ENCODE measurements at regions not wholly inside any gene's neighbourhood (a gene's known extent, or its start where the extent isn't known, plus 50 kb on each side); places are given as distances from the start of the nearest gene placed in this dataset.

DNA sequence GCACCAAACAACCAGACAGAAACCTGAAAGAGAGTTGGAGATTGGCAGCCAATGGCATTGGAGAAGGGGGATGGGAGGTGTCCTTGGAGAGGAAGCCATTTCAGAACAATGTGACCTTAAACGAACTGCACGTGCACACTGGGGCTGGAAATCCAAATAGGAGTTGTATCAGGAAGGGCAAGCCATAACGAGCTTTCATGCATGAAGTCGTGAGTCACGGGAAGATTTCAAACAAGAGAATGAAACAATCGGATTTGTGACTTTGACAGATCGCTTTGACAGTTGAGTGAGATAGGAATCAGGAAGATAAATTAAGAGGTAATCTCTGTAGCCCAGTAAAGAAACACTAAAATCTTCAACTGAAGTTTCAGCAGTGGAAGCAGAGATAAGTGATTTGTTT is 445.8 kb upstream of the ZP4 start:
- TF ChIP-seq, protein P1, sequence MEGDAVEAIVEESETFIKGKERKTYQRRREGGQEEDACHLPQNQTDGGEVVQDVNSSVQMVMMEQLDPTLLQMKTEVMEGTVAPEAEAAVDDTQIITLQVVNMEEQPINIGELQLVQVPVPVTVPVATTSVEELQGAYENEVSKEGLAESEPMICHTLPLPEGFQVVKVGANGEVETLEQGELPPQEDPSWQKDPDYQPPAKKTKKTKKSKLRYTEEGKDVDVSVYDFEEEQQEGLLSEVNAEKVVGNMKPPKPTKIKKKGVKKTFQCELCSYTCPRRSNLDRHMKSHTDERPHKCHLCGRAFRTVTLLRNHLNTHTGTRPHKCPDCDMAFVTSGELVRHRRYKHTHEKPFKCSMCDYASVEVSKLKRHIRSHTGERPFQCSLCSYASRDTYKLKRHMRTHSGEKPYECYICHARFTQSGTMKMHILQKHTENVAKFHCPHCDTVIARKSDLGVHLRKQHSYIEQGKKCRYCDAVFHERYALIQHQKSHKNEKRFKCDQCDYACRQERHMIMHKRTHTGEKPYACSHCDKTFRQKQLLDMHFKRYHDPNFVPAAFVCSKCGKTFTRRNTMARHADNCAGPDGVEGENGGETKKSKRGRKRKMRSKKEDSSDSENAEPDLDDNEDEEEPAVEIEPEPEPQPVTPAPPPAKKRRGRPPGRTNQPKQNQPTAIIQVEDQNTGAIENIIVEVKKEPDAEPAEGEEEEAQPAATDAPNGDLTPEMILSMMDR (conservative IDR thresholded peaks at IDR 0.05; ENCODE audit: low read length) = no peak
- TF ChIP-seq EZH2phosphoT487 (IDR thresholded peaks at IDR 0.05; ENCODE audit: borderline replicate concordance, low read depth, low read length) = no peak

Measured in OCI-LY7 (cell line).